ENCODE measurements at regions not wholly inside any gene's neighbourhood (a gene's known extent, or its start where the extent isn't known, plus 50 kb on each side); places are given as distances from the start of the nearest gene placed in this dataset.
"Not testable (repeated sequence)": the region's sequence is repeated elsewhere in the genome, so short reads cannot be mapped to it uniquely, and the experiment has no call there.

DNA sequence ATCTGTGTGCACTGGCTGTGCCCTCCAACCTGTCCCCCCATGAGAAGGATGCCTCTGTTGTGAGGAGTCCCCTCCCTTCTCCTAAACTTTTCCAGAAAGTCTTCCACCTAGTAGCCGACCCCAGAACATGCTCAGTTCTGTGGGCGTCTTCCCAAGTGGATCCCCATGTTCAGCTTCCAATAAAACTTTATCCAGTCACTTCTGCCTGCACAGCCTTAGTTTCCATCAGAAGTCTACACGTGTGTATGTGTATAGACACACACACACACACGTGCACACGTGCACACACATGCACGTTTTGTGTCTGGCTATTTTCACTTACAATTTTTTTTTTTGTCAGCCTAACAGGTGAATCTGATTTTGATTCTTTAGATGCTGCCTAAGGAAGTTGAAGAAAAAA, 115.1 kb downstream of the RTP5 start:
- DNase-seq: no peak

DNA sequence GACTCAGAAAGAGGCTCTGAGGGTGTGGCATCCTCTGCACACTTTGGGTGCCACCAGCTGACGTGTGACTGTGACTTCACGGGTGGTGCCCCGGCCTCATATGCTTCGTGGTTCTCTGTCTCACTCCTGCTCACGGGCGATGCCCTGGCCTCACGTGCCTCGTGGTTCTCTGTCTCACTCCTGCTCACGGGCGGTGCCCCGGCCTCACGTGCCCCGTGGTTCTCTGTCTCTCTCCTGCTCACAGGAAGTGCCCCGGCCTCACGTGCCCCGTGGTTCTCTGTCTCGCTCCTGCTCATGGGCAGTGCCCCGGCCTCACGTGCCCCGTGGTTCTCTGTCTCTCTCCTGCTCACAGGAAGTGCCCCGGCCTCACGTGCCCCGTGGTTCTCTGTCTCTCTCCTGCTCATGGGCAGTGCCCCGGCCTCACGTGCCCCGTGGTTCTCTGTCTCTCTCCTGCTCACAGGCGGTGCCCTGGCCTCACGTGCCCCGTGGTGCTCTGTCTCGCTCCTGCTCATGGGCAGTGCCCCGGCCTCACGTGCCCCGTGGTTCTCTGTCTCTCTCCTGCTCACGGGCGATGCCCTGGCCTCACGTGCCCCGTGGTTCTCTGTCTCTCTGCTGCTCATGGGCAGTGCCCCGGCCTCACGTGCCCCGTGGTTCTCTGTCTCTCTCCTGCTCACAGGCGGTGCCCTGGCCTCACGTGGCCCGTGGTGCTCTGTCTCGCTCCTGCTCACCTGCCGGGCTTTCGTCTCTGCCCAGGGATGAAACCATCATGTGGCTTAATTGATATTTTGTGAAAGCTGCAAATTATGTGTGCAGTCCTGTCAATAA, 115.8 kb downstream of the RTP5 start:
- not testable (repeated sequence) for DNase-seq

DNA sequence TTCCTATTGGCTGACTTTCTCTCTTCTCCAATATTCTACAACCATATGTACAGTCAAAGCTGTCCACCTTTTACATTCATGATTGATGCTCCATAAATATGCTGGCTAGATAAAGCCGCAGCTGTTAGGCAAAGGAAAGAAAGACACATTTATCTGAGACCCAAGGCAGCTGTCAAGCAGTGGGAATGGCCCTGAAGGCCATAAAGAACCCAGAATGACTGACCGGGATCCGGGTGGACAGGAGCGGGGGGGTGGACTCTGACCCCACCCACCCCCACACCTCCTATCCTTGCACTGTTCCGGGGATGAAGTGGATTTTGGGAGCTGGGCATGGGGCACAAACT, 116.4 kb downstream of the RTP5 start:
- DNase-seq: no peak

DNA sequence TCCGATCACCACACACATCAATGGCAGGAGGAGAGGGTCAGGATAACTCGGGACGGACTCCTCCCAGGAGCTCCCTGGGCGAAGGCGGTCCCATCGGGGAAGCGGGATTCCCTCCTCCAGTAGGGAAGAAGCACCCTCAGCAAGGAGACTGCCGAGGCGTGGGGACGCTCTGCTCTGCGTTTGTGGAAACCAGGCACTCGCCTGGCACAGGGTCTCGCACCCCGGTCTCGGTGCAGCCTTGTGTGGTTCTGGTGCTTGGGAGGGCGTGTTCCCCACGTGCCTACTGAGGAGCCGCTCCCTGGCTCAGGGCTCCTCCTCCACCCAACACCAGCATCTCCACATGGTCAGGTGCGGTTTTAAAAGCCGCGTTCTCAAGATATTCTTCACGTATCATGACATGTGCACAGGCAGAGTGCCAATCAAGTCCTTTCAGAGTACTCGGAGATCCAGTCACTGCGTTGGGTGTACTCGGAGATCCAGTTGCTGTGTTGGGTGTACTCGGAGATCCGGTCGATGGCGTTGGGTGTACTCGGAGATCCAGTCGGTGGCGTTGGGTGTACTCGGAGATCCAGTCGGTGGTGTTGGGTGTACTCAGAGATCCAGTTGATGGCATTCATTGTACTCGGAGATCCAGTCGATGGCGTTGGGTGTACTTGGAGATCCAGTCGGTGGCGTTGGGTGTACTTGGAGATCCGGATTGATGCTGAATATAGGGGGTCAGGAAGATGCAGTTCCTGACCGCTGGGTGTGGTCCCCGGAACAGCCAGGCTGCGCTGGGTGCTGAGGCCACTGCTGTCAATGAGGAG, 117.5 kb downstream of the RTP5 start:
- DNase-seq: no peak

DNA sequence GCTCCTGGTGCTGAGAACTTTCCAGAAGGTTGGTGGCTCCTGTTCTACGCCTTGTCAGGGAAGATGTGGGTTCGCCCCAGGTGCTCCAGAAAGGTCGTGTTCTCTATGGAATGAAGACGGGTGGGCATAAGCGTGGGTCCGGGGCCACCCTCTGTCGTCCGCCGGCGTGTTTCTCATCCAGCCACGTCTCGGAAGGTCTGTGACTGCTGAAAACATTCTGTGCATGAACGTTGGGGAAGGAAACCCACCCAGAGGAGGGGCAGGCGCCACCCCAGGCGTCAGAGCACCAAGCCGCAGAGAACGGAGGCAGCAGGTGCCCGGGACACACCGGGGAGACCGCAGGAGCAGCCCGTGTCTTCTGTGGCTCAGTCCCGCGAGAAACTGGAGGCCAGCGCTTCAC, 118.2 kb downstream of the RTP5 start:
- DNase-seq: no peak

DNA sequence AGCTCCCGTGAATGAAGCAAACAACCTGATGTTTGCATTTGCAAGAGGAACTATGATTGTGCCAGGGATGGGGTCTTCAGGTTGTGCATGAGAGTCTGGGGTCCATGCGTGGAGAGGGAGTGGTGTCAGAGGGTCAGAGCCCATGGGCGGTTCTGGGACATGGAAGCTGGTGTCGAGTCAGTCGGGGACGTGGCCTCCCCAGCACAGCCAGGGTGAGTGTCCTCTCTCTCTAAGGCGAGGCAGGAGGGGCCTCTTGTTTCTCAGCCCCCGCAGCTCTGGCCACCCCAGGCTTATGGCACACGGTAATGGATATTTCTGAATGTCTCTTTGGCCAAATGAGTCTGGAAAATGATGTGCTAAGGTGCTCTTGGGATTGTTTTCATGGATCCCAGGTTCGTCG, 118.6 kb downstream of the RTP5 start:
- DNase-seq: no peak

DNA sequence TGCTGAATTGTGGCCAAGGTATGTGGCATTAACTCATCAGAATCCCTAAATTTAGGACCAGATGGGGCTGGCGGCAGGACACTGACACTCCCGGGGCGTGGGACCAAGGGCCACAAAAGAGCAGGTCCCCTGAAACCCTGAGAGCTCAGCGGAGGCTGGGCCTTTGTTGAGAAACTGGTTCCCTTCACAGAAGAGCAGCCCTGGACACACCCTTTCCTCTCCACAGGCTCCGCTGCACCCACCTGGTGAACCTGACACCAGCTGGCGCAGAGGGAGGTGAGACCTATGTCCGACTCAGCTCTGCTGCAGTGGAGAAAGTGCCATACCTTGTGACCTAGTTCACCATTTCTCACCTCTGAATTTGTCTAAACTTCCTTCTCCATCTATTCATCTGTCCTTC, 119.5 kb downstream of the RTP5 start:
- no peak for DNase-seq

DNA sequence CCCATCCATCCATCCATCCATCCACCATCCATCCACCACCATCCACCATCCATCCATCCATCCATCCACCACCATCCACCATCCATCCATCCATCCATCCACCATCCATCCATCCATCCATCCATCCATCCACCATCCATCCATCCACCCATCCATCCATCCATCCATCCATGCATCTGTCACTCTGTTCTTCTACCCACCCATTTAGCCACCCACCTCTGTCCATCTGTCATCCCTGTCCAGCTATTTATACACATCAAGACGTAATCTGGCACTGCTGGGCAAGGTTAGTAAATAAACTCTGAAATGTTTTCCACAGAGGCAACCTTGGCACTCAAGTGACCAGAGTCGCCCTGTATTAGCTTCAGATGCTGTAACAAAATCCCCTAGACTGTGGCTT, 120.9 kb downstream of the RTP5 start:
- DNase-seq: no peak

DNA sequence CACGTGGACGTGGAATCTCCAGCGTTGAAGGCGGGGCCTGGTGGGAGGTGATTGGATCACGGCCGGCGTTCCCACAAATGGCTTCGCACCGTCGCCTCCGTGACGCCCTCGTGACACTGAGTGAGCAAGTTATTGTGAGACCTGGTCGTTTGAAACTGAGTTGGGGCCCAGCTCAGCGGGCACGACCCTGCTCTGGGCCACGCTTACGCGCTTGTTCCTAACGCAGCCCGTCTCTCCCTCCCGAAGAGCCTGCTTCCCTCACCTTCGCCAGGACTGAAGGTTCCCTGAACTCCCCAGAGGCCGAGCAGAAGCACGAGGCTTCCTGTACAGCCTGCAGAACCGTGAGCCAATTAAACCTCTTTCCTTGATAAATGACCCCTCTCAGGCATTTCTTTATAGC, 121.8 kb downstream of the RTP5 start:
- DNase-seq: no peak

DNA sequence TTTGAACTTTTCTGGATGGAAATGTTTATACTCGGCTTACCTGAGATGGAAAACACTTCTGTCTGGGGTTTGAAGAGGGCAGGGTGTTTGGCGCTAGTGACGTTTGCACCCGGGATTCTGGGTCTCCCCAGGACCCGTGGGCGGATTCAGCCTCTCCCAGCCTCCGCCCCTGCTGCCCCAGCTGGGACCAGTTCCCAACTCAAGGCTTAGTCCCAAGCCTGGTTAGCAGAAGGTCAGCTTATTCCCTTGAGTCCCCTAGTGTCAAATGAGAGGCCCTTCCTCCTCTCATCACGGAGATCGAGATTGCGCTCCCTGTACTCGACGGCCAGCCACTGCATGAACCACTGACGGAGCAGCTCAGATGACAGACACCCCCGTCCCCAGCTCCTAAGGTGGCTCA, 123.2 kb downstream of the RTP5 start:
- no peak for DNase-seq

DNA sequence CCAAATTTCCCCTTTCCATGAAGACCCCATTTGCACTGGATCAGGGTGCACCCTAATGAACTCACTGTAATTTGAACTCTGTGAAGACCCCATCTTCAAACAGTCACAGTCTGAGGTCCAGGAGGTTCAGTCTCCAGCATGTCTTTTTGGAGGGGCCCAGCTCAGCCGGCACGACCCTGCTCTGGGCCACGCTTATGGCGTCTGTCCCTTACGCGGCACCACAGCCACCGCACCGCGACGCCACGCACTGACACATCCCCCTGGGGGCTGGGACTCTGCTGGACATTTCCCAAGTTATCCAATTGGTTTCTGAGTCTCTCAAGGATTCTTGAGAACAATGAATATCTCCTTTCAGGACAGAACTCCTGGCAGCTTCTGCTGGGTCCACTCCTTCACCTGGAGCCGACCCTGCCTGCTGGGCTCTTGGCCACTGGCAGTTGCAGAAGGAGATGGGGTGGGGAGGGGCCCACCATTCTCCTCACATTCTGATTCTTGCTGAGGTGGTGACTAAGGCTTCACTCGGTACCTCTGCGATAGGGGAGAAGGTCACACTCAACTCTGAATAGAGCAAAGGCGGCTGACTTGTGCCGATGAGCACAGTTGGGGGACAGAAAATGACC, 124.0 kb downstream of the RTP5 start:
- DNase-seq: no peak

DNA sequence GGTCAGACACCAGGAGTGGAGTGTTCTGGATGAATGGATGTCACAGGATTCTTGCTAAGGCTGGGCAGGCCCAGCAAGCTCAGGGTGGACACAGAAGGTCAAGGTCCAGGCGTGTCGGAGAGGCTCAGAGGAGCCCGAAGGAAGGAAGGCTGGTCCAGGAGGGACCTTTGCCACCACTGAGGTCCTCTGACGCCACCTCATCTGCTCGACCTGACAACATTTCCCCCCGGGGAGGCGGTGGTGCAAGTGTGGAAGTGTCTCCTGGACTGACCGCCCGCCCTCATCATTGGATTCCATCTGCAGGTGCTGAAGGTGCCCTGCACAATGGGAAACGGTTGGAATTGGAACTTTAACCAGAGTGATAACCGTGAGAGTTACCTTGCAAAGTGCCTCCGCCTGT, 124.6 kb downstream of the RTP5 start:
- no peak for DNase-seq

DNA sequence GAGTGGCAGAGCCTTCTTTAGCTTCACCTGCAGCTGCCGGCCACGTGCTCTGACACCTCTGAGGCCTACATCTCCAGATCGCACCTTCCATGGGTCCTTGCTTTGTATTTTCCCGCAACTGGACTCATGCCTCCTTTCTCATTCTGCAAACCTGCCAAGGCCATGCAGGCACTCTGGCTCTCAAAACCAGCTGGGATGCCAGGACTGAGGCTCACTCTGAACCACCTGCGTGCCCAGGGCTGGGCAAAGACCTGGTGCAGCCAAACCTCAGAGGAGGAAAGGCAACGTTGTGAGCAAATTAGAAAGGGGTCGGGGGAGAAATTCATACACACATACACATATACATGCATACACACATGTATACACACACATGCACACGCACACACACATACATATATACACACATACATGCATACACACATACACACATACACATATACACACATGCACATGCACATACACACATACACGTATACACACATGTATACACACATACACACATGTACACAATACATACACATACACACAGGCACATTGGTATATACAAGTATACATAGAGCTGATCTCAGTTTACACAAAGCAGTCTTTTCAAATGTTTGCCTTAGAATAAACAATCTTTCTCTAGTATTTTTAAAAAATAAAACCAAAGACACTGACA, 125.2 kb downstream of the RTP5 start:
- DNase-seq: no peak

DNA sequence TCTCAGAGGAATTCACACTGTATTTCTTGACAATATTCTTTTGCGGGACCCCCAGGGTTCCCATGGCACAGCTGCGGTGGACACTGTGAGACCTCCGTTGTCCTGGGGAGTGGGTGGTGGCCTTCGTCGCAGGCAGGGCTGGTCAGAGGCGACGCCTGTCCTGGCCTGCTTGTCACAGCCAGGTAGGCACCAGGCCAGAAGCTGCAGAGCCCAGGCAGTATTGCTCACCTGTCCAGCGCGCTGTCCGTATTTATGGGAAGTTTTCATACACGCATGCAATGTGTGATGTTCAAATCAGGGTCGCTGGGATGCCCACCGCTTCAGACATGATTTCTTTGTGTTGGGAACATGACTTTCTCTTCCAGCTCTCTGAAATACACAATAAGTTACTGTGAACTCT, 126.6 kb downstream of the RTP5 start:
- DNase-seq: no peak

DNA sequence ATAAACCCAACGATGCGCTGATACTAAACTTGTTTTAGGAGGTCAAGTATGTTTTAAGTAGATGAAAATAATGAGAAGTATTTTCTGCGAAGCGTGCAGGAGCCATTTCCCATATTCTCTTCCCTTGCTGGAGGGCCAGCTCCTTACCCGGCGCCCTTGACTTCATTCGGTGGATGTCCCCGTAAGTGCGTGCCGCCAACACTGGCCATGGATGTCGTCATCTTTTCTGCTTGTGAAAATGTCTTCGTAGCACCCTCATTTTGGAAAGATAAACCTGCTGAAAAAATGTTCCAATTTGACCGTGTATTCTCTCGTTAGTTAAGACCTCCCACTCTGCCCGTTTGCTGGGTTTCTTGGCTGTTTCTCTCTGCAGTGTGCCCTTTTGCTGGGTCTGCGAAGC, 127.5 kb downstream of the RTP5 start:
- no peak for DNase-seq

DNA sequence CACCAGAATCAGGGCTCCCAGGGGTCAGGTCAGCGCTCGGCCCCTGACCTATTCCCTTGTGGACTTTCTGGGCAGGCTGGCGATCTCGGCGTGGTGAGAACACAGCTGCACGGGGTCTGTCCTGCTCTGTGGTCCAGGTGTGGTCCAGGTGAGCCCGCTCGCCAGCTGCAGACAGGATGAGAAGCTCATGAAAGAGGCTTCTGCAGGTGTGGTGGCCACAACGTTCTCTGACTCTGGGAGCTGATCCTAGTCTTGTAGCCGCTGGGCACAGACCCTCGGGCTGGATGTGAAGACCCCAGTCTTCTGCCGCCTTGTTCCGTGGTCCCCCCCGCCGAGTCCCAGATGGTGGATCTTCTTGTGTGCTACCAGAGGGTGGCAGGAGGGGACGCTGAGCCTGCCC, 129.7 kb downstream of the RTP5 start:
- DNase-seq: no peak

DNA sequence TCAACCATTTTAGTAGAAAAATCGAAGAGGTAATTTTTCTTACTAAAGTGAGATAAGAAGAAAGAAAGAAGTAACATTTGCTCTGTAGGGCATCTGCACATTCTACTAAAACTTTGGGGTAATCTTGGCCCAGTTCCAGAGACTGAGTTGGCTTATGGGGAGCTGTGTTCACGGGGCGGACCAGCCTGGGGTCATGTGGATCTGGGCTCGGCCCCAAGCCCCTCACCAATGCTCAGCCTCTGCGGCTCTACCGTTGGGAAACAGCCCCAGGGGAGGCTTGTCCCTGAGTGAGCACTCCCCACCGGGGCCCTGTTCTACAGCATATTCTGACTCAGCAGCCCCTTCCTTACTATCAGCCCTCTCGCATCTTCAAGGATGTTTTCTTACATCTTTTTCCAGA, 132.3 kb downstream of the RTP5 start:
- DNase-seq: no peak

DNA sequence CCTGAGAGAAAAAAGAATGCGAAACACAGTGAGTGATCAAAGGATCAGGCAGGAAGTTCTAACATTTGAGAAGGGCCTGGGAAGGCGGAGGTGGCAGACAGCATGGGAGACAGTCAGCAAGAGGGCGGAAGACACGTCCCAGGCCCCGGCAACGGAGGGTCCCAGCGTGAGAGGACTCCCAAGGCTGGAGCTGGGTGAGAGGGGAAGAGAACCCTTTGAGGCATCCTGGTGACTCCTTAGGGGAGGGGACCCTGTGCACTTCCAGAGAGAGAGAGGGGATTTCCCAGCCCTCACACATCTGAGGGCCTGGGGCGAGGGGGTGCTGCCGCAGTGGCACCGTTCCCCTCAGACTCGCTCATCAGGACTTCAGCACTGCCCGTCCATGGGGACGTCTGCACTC, 133.4 kb downstream of the RTP5 start:
- no peak for DNase-seq

DNA sequence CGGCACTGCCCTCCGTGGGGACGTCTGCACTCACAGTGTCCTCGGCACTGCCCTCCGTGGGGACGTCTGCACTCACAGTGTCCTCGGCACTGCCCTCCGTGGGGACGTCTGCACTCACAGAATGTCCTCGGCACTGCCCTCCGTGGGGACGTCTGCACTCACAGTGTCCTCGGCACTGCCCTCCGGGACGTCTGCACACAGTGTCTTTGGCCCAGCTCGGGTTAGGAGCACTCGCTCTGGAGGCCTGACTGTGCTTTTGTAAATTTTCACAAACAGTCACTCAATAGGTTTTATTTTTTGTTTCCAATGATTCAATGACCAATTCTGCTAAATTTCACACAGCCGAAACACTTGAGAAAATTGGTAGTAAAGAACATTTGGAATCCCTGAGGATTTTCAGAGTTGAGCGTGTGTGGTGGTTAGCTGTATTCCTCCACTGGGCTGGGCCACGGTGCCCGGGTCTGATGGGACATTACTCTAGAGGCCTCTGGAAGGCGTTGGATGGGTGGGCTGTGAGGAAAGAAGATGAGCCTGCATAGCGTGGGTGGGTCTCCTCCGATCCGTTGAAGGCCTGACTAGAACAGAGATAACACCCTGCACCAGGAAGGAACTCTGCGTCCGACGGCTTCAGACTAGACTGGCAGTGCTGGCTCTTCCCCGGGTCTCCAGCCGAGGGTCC, 134.8 kb downstream of the RTP5 start:
- no peak for DNase-seq

DNA sequence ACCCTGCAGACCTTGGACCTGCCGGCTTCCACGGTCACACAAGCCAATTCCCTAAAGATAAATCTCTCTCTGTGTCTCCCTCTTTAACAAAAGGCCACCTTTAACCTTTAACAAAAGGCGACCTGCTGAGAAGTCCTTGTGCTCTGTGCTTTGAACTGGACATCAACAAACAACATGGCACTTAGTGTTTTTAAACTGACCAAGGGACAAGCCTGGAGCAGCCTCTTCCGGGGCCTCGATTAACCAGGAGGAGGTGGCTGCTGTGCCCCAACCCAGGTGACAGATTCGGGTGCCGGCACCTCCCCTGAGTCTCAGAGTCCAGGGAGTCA, 135.3 kb downstream of the RTP5 start:
- no peak for DNase-seq

DNA sequence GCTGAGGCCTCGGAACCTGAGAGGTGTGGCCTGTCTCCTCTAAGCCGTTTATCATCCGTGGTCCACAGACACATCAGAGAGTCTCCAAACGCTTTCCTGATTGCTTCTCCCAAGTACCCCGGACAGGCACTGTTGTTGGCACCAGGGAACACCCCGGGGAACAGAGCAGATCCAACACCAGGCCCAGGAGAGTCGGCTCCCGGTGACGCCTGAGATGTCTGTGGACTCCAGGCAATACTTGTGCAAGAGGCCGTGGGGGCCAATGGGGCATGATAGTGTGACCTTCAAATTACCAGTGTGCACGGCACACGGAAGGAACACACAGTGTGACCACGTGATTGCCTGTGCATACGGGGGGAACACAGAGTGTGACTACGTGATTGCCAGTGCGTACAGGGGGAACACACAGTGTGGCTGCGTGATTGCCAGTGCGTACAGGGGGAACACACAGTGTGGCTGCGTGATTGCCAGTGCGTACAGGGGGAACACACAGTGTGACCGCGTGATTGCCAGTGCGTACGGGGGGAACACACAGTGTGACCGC, 136.6 kb downstream of the RTP5 start:
- not testable (repeated sequence) for DNase-seq

DNA sequence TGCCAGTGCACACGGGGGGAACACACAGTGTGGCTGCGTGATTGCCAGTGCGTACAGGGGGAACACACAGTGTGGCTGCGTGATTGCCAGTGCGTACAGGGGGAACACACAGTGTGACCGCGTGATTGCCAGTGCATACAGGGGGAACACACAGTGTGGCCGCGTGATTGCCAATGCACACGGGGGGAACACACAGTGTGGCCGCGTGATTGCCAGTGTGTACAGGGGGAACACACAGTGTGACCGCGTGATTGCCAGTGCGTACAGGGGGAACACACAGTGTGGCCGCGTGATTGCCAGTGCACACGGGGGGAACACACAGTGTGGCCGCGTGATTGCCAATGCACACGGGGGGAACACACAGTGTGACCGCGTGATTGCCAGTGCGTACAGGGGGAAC, 139.4 kb downstream of the RTP5 start:
- not testable (repeated sequence) for DNase-seq

DNA sequence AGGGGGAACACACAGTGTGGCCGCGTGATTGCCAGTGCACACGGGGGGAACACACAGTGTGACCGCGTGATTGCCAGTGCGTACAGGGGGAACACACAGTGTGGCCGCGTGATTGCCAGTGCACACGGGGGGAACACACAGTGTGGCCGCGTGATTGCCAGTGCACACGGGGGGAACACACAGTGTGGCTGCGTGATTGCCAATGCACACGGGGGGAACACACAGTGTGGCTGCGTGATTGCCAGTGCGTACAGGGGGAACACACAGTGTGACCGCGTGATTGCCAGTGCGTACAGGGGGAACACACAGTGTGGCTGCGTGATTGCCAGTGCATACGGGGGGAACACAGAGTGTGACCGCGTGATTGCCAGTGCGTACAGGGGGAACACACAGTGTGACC, 140.3 kb downstream of the RTP5 start:
- not testable (repeated sequence) for DNase-seq
